K562 (cell line): ENCODE measurements at regions not wholly inside any gene's neighbourhood (a gene's known extent, or its start where the extent isn't known, plus 50 kb on each side); places are given as distances from the start of the nearest gene placed in this dataset.

Experiments used
- ATAC-seq: fragments of 200-7000 bp; cut with Tn5 transposase; 3 replicates; pipeline ENCODE4 v1.9.1; 2020; ENCODE audit warnings: moderate library complexity
- BruUV-seq: library from RNA; stranded (reverse); fragments of 400-500 nt; replicated peaks from 2 replicates; lab custom pipeline; 2021; lab: Mats Ljungman, UMichigan
- CTCF ChIA-PET: fragments of 300-600 bp; formaldehyde crosslinking; extraction: SDS; loops from one replicate; lab custom pipeline; 2021; ENCODE audit warnings: low intra/inter-chr PET ratio; lab: Yijun Ruan, JAX
- POLR2A ChIA-PET: fragments of 300-600, 350-650 bp; sonication (Branson Sonifier 250); formaldehyde crosslinking; extraction: SDS; loops from one replicate; lab custom pipeline; 2021; ENCODE audit warnings: antibody characterized with exemption, inconsistent platforms; lab: Yijun Ruan, JAX
- DNase-seq, 4 experiments: peaks; one replicate each; pipeline versions ENCODE4 v3.0.0 to v3.0.0-alpha.2; 2011 to 2018; ENCODE audit warnings: low spot score in 3 of 4, mixed read lengths in 3 of 4; ENCODE audit errors: extremely low read depth in 1 of 4
- FAIRE-seq: peaks from 2 replicates; lab custom pipeline; 2011; peaks lifted over from hg19 to GRCh38; lab: Jason Lieb, UNC
- H2AFZ ChIP-seq: 2 replicates; pipeline ENCODE4 v1.6.0; 2011; ENCODE audit warnings: low read depth, low read length, control low read depth, inconsistent platforms
- H3K27ac ChIP-seq: fragments of 200-600 bp; 3 replicates; pipeline ENCODE4 v1.8.0; 2011; ENCODE audit warnings: low read depth, mild to moderate bottlenecking, control low read depth, inconsistent platforms, low read length, moderate library complexity, mixed read lengths; ENCODE audit errors: extremely low read depth
- H3K27me3 ChIP-seq, 2 experiments: fragments of 300-600 bp in 1 of 2; 2 replicates in 1 of 2; 3 replicates in 1 of 2; pipeline versions ENCODE4 v1.6.0 to v1.8.0; 2011; ENCODE audit warnings: inconsistent platforms in 2 of 2, low read length in 2 of 2, mild to moderate bottlenecking in 1 of 2, mixed read lengths in 1 of 2, moderate library complexity in 1 of 2; ENCODE audit not compliant: control insufficient read depth in 2 of 2, insufficient read depth in 2 of 2
- H3K36me3 ChIP-seq: fragments of 300-600 bp; 3 replicates; pipeline ENCODE4 v1.8.0; 2011; ENCODE audit warnings: mild to moderate bottlenecking, low read length, inconsistent platforms; ENCODE audit not compliant: control insufficient read depth, insufficient read depth
- H3K4me1 ChIP-seq, 2 experiments: fragments of 200-600 bp in 1 of 2; replicated peaks in 1 of 2; 2 replicates in 1 of 2; 3 replicates in 1 of 2; pipeline versions ENCODE4 v1.5.1 to v1.8.0; 2011; ENCODE audit warnings: inconsistent platforms in 2 of 2, low read length in 2 of 2, mild to moderate bottlenecking in 1 of 2, mixed read lengths in 1 of 2, moderate library complexity in 1 of 2; ENCODE audit not compliant: control insufficient read depth in 2 of 2, insufficient read depth in 2 of 2
- H3K4me2 ChIP-seq: 2 replicates; pipeline ENCODE4 v1.6.1; 2011; ENCODE audit warnings: low read length, control low read depth, inconsistent platforms, mixed read lengths; ENCODE audit not compliant: insufficient read depth
- H3K4me3 ChIP-seq: fragments of 200-600 bp; sonication (generic), shearing (Covaris generic); 2 replicates; pipeline ENCODE4 v1.5.1; 2016; ENCODE audit warnings: control low read depth, inconsistent platforms
- H3K79me2 ChIP-seq: fragments of 200-600 bp; 3 replicates; pipeline ENCODE4 v1.8.0; 2011; ENCODE audit warnings: low read length, inconsistent platforms; ENCODE audit not compliant: control insufficient read depth, insufficient read depth
- H3K9ac ChIP-seq, 2 experiments: 2 replicates each; pipeline versions ENCODE4 v1.6.0 to v1.6.1; 2011; ENCODE audit warnings: low read depth in 2 of 2, low read length in 2 of 2, control low read depth in 1 of 2, inconsistent platforms in 1 of 2, mild to moderate bottlenecking in 1 of 2, mixed read lengths in 1 of 2; ENCODE audit not compliant: insufficient read depth in 1 of 2
- H3K9me1 ChIP-seq: one replicate; pipeline ENCODE4 v1.6.0; 2011; ENCODE audit warnings: inconsistent platforms, mild to moderate bottlenecking, low read length, moderate library complexity; ENCODE audit not compliant: control insufficient read depth, insufficient read depth
- H3K9me3 ChIP-seq: replicated peaks from 2 replicates; pipeline ENCODE4 v1.5.1; 2011; ENCODE audit warnings: low read depth, low read length, inconsistent platforms; ENCODE audit not compliant: control insufficient read depth, insufficient read depth
- H4K20me1 ChIP-seq: replicated peaks from 2 replicates; pipeline ENCODE4 v1.6.1; 2011; ENCODE audit warnings: low read length, inconsistent platforms, mixed read lengths; ENCODE audit not compliant: control insufficient read depth, insufficient read depth
- KDM1A ChIP-seq, 2 experiments: fragments of 450-650 bp; IDR thresholded peaks; 2 replicates each; pipeline ENCODE4 v1.6.1; 2016; ENCODE audit warnings: mild to moderate bottlenecking in 2 of 2
- MIER1 ChIP-seq: fragments of 450-650 bp; IDR thresholded peaks from 2 replicates; pipeline ENCODE4 v1.6.1; 2016; ENCODE audit warnings: antibody characterized with exemption, mild to moderate bottlenecking, low read depth
- POLR2AphosphoS2 ChIP-seq: IDR thresholded peaks from 2 replicates; pipeline ENCODE4 v1.6.1; 2012; ENCODE audit warnings: low read length, improper control_type of control experiment
- POLR2B ChIP-seq: fragments of 450-650 bp; IDR thresholded peaks from 2 replicates; pipeline ENCODE4 v1.6.1; 2018; ENCODE audit warnings: low read depth; ENCODE audit not compliant: partially characterized antibody
- RBM25 ChIP-seq: fragments of 200-400 bp; formaldehyde crosslinking; IDR thresholded peaks from 2 replicates; pipeline ENCODE4 v1.6.1; 2018; ENCODE audit warnings: low read length, low read depth, moderate library complexity; ENCODE audit not compliant: severe bottlenecking
- SMARCA5 ChIP-seq: fragments of 450-650 bp; IDR thresholded peaks from 2 replicates; pipeline ENCODE4 v1.6.1; 2016
- YY1 ChIP-seq, 3 experiments: IDR thresholded peaks; 2 replicates each; pipeline ENCODE4 v1.6.1; 2011; ENCODE audit warnings: low read length in 2 of 3, mild to moderate bottlenecking in 2 of 3, moderate library complexity in 2 of 3, borderline replicate concordance in 1 of 3, control low read depth in 1 of 3, low read depth in 1 of 3; ENCODE audit not compliant: insufficient read depth in 3 of 3, insufficient replicate concordance in 2 of 3, control insufficient read depth in 1 of 3, insufficient read length in 1 of 3; ENCODE audit errors: extremely low read depth in 1 of 3
- ZFP36 ChIP-seq: fragments of 150-350 bp; IDR thresholded peaks from 2 replicates; pipeline ENCODE4 v1.6.1; 2018; ENCODE audit warnings: low read length, low read depth; ENCODE audit not compliant: partially characterized antibody
- ZNF146 ChIP-seq: IDR thresholded peaks from one replicate; pipeline ENCODE4 v1.6.1; 2018; ENCODE audit warnings: missing compliant biosample characterization; ENCODE audit not compliant: unreplicated experiment
- WGBS: fragments of 100-300 bp; shearing (Covaris generic); methylation state at CpG from one replicate; pipeline ENCODE4 v1.1.6; 2016; ENCODE audit warnings: low coverage, mixed read lengths; ENCODE audit not compliant: insufficient coverage; ENCODE audit errors: missing lambda C conversion rate; 5-methylcytosine and 5-hydroxymethylcytosine counted together
- in situ Hi-C: fragments of 300-500 bp; cut with MboI; formaldehyde crosslinking; loops from 4 replicates; pipeline ENCODE4 v1.15.0; 2018; ENCODE audit warnings: inconsistent platforms, mixed read lengths
- intact Hi-C: fragments of 100-400 bp; cut with micrococcal nuclease; formaldehyde crosslinking; loops from 2 replicates; pipeline ENCODE4 v1.14.2; 2022
- TF ChIP-seq, protein P1 (sequence below): fragments of 450-650 bp; IDR thresholded peaks from 2 replicates; pipeline ENCODE4 v1.6.1; 2018; ENCODE audit not compliant: partially characterized antibody
- TF ChIP-seq, protein P2 (sequence below): sonication (generic); formaldehyde crosslinking; IDR thresholded peaks from 2 replicates; pipeline ENCODE4 v1.8.0; 2022; ENCODE audit warnings: mild to moderate bottlenecking, missing genetic modification reagents
- TF ChIP-seq, protein P3 (sequence below): sonication (generic); formaldehyde crosslinking; IDR thresholded peaks from 2 replicates; pipeline ENCODE4 v1.8.0; 2022; ENCODE audit warnings: missing genetic modification reagents, mild to moderate bottlenecking, moderate library complexity, borderline replicate concordance

DNA sequence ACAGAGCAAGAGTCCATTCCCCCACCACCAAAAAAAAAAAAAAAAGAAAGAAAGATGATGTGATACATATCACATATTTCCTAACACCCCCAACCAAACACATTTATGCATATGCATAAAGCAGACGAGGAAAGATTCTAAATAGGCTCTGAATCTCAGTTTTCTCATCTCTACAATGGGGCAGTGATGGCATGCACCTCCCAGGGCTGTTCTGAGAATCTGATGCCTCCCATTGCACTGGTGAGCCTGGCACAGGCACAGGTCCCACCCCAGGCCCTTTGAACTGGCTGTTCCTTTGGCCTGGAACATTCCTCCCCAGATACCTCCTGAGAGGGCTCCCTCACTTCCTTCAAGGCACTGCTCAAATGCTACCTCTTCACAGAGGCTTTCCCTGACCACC lies 116.5 kb downstream of the C9orf50 start (continued):
- TF ChIP-seq, protein P1, sequence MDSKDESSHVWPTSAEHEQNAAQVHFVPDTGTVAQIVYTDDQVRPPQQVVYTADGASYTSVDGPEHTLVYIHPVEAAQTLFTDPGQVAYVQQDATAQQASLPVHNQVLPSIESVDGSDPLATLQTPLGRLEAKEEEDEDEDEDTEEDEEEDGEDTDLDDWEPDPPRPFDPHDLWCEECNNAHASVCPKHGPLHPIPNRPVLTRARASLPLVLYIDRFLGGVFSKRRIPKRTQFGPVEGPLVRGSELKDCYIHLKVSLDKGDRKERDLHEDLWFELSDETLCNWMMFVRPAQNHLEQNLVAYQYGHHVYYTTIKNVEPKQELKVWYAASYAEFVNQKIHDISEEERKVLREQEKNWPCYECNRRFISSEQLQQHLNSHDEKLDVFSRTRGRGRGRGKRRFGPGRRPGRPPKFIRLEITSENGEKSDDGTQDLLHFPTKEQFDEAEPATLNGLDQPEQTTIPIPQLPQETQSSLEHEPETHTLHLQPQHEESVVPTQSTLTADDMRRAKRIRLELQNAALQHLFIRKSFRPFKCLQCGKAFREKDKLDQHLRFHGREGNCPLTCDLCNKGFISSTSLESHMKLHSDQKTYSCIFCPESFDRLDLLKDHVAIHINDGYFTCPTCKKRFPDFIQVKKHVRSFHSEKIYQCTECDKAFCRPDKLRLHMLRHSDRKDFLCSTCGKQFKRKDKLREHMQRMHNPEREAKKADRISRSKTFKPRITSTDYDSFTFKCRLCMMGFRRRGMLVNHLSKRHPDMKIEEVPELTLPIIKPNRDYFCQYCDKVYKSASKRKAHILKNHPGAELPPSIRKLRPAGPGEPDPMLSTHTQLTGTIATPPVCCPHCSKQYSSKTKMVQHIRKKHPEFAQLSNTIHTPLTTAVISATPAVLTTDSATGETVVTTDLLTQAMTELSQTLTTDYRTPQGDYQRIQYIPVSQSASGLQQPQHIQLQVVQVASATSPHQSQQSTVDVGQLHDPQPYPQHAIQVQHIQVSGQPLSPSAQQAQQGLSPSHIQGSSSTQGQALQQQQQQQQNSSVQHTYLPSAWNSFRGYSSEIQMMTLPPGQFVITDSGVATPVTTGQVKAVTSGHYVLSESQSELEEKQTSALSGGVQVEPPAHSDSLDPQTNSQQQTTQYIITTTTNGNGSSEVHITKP, result no peak
- TF ChIP-seq POLR2AphosphoS2 (0 out of 2 replicates have a peak, but pooled peaks have one; percentile 60), MIER1 (no peak), ZNF146 (CRISPR knock-in tag) (no peak), POLR2B (peak; percentile 38), KDM1A (IDR thresholded peaks at IDR 0.05) (peak in 1 of 2 experiments; percentile 43; a peak in 1 of 4 replicates)
- TF ChIP-seq, all 486 proteins: peak for 7

DNA sequence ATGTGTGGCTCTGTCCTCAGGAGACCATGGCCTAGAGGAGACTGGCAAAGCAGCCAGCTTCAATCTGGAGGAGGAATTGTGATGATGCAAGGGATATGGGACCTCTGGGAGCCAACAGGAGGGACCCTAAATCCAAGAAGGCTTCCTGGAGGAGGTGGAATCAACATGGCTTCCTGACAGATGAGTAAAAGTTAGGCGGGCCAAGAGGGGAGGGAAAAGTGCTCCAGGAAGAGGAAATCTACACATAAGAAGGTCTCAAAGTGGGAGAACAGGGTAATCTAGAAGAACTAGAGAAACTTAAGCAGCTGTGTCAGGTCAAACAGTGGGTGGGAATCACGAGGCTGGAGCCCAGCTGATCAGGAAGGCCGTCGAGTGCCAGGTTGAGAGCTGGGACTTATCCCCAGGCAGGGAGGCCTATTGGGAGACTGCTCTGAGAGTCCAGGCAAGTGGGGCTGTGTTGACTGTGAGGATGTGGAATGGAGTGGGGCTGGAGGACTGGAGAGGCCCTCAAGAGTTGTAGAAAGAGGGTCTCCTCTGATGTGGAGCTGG lies 119.1 kb downstream of the C9orf50 start:
- no peak overlapping the region for H3K4me2 ChIP-seq
- no peak overlapping the region; a peak in 1 of 4 replicates for H3K9ac ChIP-seq
- no peak overlapping the region for H3K27ac ChIP-seq
- H3K79me2 ChIP-seq, result no peaks in the 10 kb centered on the region
- BruUV-seq, result no TSS peak
- no peak overlapping the region for H2AFZ ChIP-seq
- WGBS, result 59% methylated on average over 4 of the region's 4 CpGs
- H3K4me1 ChIP-seq, result peaks cover 8 to 36% of the 10 kb centered on the region in 2 experiments; a peak in 4 of 5 replicates
- ChIA-PET CTCF (no interaction called here), POLR2A (interaction anchor here (0.6 to 2.1 kb wide), 12 partner anchors 11 to 178 kb away, joined by 3 to 7 read pairs (median 4); no protein-coding TSS in a partner anchor)
- FAIRE-seq, result no peak
- no peaks in the 10 kb centered on the region for H4K20me1 ChIP-seq
- ATAC-seq, result no peak
- H3K9me3 ChIP-seq, result no peaks in the 10 kb centered on the region
- H3K4me3 ChIP-seq, result no peak overlapping the region
- peaks cover 13% of the 10 kb centered on the region; the same call in 2 of the 3 replicates for H3K36me3 ChIP-seq
- no peak for DNase-seq
- no peaks in the 10 kb centered on the region for H3K27me3 ChIP-seq
- peaks cover 2% of the 10 kb centered on the region for H3K9me1 ChIP-seq
- in situ Hi-C loops (loop anchor here (10.0 kb wide), 1 partner anchor 103 kb away; no protein-coding TSS in a partner anchor), intact Hi-C loops (no loop called here)
- TF ChIP-seq ZFP36 (peak; percentile 99), KDM1A (IDR thresholded peaks at IDR 0.05) (peak in 1 of 2 experiments; percentile 28; a peak in 1 of 4 replicates), SMARCA5 (peak; percentile 35; the same call in 1 of the 2 replicates), YY1 (IDR thresholded peaks at IDR 0.05; ENCODE audit: borderline replicate concordance in 1 of 3, control insufficient read depth in 1 of 3, extremely low read depth in 1 of 3, insufficient read depth in 3 of 3, insufficient read length in 1 of 3, insufficient replicate concordance in 2 of 3, low read depth in 1 of 3, low read length in 2 of 3) (peak in 1 of 3 experiments; percentile 74), RBM25 (peak; percentile 58)
- TF ChIP-seq, protein P2, sequence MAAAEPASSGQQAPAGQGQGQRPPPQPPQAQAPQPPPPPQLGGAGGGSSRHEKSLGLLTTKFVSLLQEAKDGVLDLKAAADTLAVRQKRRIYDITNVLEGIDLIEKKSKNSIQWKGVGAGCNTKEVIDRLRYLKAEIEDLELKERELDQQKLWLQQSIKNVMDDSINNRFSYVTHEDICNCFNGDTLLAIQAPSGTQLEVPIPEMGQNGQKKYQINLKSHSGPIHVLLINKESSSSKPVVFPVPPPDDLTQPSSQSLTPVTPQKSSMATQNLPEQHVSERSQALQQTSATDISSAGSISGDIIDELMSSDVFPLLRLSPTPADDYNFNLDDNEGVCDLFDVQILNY (CRISPR knock-in tag), result no peak
- TF ChIP-seq, protein P3, sequence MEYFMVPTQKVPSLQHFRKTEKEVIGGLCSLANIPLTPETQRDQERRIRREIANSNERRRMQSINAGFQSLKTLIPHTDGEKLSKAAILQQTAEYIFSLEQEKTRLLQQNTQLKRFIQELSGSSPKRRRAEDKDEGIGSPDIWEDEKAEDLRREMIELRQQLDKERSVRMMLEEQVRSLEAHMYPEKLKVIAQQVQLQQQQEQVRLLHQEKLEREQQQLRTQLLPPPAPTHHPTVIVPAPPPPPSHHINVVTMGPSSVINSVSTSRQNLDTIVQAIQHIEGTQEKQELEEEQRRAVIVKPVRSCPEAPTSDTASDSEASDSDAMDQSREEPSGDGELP, result peak; percentile 22; the same call in 1 of the 2 replicates
